Transverse colon (tissue), 3 donors: ENCODE measurements at regions not wholly inside any gene's neighbourhood (a gene's known extent, or its start where the extent isn't known, plus 50 kb on each side); places are given as distances from the start of the nearest gene placed in this dataset.

ENCODE experiments used
- EP300 ChIP-seq: sonication (generic); formaldehyde crosslinking; IDR thresholded peaks from one replicate; pipeline ENCODE4 v1.6.1; 2017; ENCODE audit warnings: antibody characterized with exemption, low read depth
- POLR2A ChIP-seq: fragments of 450-650 bp; IDR thresholded peaks from one replicate; pipeline ENCODE4 v1.6.1; 2016; ENCODE audit warnings: antibody characterized with exemption, mild to moderate bottlenecking, moderate library complexity
- TF ChIP-seq, protein P1 (sequence below), 5 experiments: fragments of 200-600 bp in 3 of 5; fragments of 450-650 bp in 2 of 5; sonication (generic) in 3 of 5; IDR thresholded peaks; 1 replicate in 2 of 5; 2 replicates in 3 of 5; pipeline ENCODE4 v1.5.1; 2016 to 2017; ENCODE audit warnings: antibody characterized with exemption in 5 of 5, inconsistent platforms in 3 of 5, mild to moderate bottlenecking in 2 of 5, moderate library complexity in 1 of 5

DNA sequence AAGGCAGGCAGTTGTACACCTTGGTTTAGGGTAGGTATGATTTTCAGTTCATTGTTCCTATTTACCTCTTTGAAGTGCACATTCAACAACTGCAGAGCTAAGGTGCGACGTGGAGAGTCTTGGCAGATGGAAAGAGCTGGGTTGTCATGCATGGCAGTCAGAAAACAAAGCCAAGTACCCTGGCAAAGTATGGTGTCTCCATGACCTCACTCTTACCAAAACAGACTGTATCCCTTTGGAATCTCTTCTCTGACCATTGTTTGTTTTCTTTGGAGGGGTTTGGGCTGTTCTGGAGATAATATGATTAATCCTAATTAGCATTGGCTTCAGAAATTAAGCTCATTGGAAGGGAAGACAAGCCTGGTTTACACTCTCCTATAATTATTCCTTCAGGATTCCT lies 665.7 kb downstream of the DNAH5 start:
- TF ChIP-seq, protein P1, sequence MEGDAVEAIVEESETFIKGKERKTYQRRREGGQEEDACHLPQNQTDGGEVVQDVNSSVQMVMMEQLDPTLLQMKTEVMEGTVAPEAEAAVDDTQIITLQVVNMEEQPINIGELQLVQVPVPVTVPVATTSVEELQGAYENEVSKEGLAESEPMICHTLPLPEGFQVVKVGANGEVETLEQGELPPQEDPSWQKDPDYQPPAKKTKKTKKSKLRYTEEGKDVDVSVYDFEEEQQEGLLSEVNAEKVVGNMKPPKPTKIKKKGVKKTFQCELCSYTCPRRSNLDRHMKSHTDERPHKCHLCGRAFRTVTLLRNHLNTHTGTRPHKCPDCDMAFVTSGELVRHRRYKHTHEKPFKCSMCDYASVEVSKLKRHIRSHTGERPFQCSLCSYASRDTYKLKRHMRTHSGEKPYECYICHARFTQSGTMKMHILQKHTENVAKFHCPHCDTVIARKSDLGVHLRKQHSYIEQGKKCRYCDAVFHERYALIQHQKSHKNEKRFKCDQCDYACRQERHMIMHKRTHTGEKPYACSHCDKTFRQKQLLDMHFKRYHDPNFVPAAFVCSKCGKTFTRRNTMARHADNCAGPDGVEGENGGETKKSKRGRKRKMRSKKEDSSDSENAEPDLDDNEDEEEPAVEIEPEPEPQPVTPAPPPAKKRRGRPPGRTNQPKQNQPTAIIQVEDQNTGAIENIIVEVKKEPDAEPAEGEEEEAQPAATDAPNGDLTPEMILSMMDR (IDR thresholded peaks at IDR 0.05), result no peak
- no peak for TF ChIP-seq POLR2A
- no peak for TF ChIP-seq EP300
